H1 (cell line): ENCODE measurements at regions not wholly inside any gene's neighbourhood (a gene's known extent, or its start where the extent isn't known, plus 50 kb on each side); places are given as distances from the start of the nearest gene placed in this dataset.

Source experiments
- CTCF ChIA-PET: fragments of 300-600 bp; sonication (Branson Sonifier 250); formaldehyde crosslinking; loops from one replicate; lab custom pipeline; 2021; ENCODE audit not compliant: partially characterized antibody; lab: Charles Lee
- POLR2A ChIA-PET: fragments of 300-600 bp; sonication (Branson Sonifier 250); formaldehyde crosslinking; loops from one replicate; lab custom pipeline; 2021; ENCODE audit warnings: inconsistent platforms; ENCODE audit not compliant: partially characterized antibody; lab: Charles Lee
- DNase-seq, 2 experiments: peaks; one replicate each; pipeline versions ENCODE4 v3.0.0 to v3.0.0-alpha.2; 2010 to 2022; ENCODE audit warnings: low spot score in 2 of 2, low read depth in 1 of 2, mixed read lengths in 1 of 2
- FAIRE-seq: peaks from 2 replicates; lab custom pipeline; 2011; peaks lifted over from hg19 to GRCh38; lab: Jason Lieb, UNC
- H2AFZ ChIP-seq: 2 replicates; pipeline ENCODE4 v1.8.1; 2012; ENCODE audit warnings: low read length, inconsistent platforms
- H2AK5ac ChIP-seq: 2 replicates; pipeline ENCODE4 v1.6.1; 2013; ENCODE audit warnings: low read depth, low read length
- H2BK120ac ChIP-seq: replicated peaks from 2 replicates; pipeline ENCODE3; 2013; ENCODE audit warnings: low read depth, low read length, inconsistent platforms
- H2BK12ac ChIP-seq: 2 replicates; pipeline ENCODE4 v1.6.1; 2013; ENCODE audit warnings: low read depth, low read length
- H2BK15ac ChIP-seq: 2 replicates; pipeline ENCODE4 v1.6.1; 2013; ENCODE audit warnings: low read length
- H2BK20ac ChIP-seq: 2 replicates; pipeline ENCODE4 v1.6.1; 2013; ENCODE audit warnings: low read length
- H2BK5ac ChIP-seq: 2 replicates; pipeline ENCODE4 v1.6.1; 2013; ENCODE audit warnings: low read depth, low read length
- H3K14ac ChIP-seq: 2 replicates; pipeline ENCODE4 v1.6.1; 2013; ENCODE audit warnings: inconsistent platforms; ENCODE audit not compliant: insufficient read length
- H3K18ac ChIP-seq: 2 replicates; pipeline ENCODE4 v1.6.1; 2013; ENCODE audit warnings: low read length; ENCODE audit errors: extremely low read depth
- H3K23ac ChIP-seq: 2 replicates; pipeline ENCODE4 v1.6.1; 2013; ENCODE audit warnings: inconsistent platforms; ENCODE audit not compliant: insufficient read length
- H3K23me2 ChIP-seq: 2 replicates; pipeline ENCODE4 v1.6.1; 2013; ENCODE audit warnings: low read depth, low read length
- H3K27ac ChIP-seq: 2 replicates; pipeline ENCODE4 v1.6.1; 2011; ENCODE audit warnings: low read depth, low read length, inconsistent platforms
- H3K27me3 ChIP-seq, 4 experiments: replicated peaks in 1 of 4; 1 replicate in 1 of 4; 2 replicates in 3 of 4; pipeline versions ENCODE4 v1.6.1 to v1.8.1; 2011 to 2013; ENCODE audit warnings: low read length in 3 of 4, mild to moderate bottlenecking in 3 of 4, inconsistent platforms in 2 of 4, mixed read lengths in 2 of 4, moderate library complexity in 1 of 4; ENCODE audit not compliant: control insufficient read depth in 3 of 4, insufficient read depth in 3 of 4; ENCODE audit errors: extremely low read depth in 1 of 4
- H3K36me3 ChIP-seq, 4 experiments: 2 replicates each; pipeline versions ENCODE4 v1.6.1 to v1.8.1; 2011 to 2013; ENCODE audit warnings: mild to moderate bottlenecking in 4 of 4, low read length in 3 of 4, moderate library complexity in 2 of 4, control low read depth in 1 of 4, inconsistent platforms in 1 of 4; ENCODE audit not compliant: insufficient read depth in 4 of 4, control insufficient read depth in 2 of 4
- H3K4ac ChIP-seq: replicated peaks from 2 replicates; pipeline ENCODE3; 2013; ENCODE audit warnings: low read length, low read depth, mixed read lengths, inconsistent platforms; ENCODE audit not compliant: insufficient read length
- H3K4me1 ChIP-seq, 4 experiments: replicated peaks in 1 of 4; 1 replicate in 1 of 4; 2 replicates in 3 of 4; pipeline versions ENCODE4 v1.6.1 to v1.8.1; 2011 to 2013; ENCODE audit warnings: low read length in 3 of 4, inconsistent platforms in 2 of 4, mixed read lengths in 1 of 4; ENCODE audit not compliant: insufficient read depth in 4 of 4, control insufficient read depth in 3 of 4
- H3K4me2 ChIP-seq, 2 experiments: 2 replicates each; pipeline versions ENCODE4 v1.6.1 to v1.8.1; 2011 to 2013; ENCODE audit warnings: low read depth in 2 of 2, low read length in 2 of 2, control low read depth in 1 of 2, inconsistent platforms in 1 of 2, mild to moderate bottlenecking in 1 of 2; ENCODE audit not compliant: insufficient read depth in 1 of 2
- H3K4me3 ChIP-seq, 4 experiments: fragments of 200-600, 300-600 bp in 1 of 4; sonication (generic), shearing (Covaris generic), sonication (Bioruptor Twin) in 1 of 4; 2 replicates each; pipeline versions ENCODE4 v1.5.1 to v1.8.1; 2011 to 2016; ENCODE audit warnings: low read length in 4 of 4, low read depth in 3 of 4, control low read depth in 2 of 4, inconsistent platforms in 2 of 4, mild to moderate bottlenecking in 2 of 4, mixed read lengths in 1 of 4, moderate library complexity in 1 of 4; ENCODE audit not compliant: insufficient read depth in 2 of 4; ENCODE audit errors: extremely low read depth in 1 of 4
- H3K56ac ChIP-seq: replicated peaks from 2 replicates; pipeline ENCODE3; 2013; ENCODE audit warnings: low read depth, mild to moderate bottlenecking, mixed read lengths, low read length, inconsistent platforms; ENCODE audit not compliant: insufficient read length
- H3K79me1 ChIP-seq: 2 replicates; pipeline ENCODE4 v1.6.1; 2013; ENCODE audit warnings: low read depth, low read length, control low read depth
- H3K79me2 ChIP-seq, 2 experiments: 2 replicates each; pipeline versions ENCODE4 v1.6.1 to v1.8.1; 2012 to 2013; ENCODE audit warnings: low read length in 2 of 2, mild to moderate bottlenecking in 2 of 2, inconsistent platforms in 1 of 2; ENCODE audit not compliant: insufficient read depth in 2 of 2, control insufficient read depth in 1 of 2
- H3K9ac ChIP-seq, 4 experiments: replicated peaks in 1 of 4; 1 replicate in 1 of 4; 2 replicates in 3 of 4; pipeline versions ENCODE4 v1.6.1 to v1.8.1; 2011 to 2013; ENCODE audit warnings: low read depth in 3 of 4, low read length in 3 of 4, control low read depth in 2 of 4, mild to moderate bottlenecking in 2 of 4, moderate library complexity in 2 of 4, inconsistent platforms in 1 of 4; ENCODE audit errors: extremely low read depth in 1 of 4
- H3K9me3 ChIP-seq, 2 experiments: 2 replicates each; pipeline versions ENCODE4 v1.6.1 to v1.8.1; 2012 to 2013; ENCODE audit warnings: mild to moderate bottlenecking in 2 of 2, moderate library complexity in 2 of 2, control low read depth in 1 of 2, inconsistent platforms in 1 of 2, low read depth in 1 of 2, low read length in 1 of 2, mixed read lengths in 1 of 2; ENCODE audit not compliant: insufficient read depth in 2 of 2
- H4K20me1 ChIP-seq, 2 experiments: replicated peaks in 1 of 2; 2 replicates each; pipeline versions ENCODE3 to v1.8.1; 2011 to 2013; ENCODE audit warnings: inconsistent platforms in 2 of 2, low read length in 2 of 2, mild to moderate bottlenecking in 1 of 2; ENCODE audit not compliant: insufficient read depth in 2 of 2, control insufficient read depth in 1 of 2
- H4K5ac ChIP-seq: 2 replicates; pipeline ENCODE4 v1.6.1; 2013; ENCODE audit warnings: low read length, low read depth, mixed read lengths, inconsistent platforms; ENCODE audit not compliant: insufficient read length
- H4K8ac ChIP-seq: 2 replicates; pipeline ENCODE4 v1.8.0; 2013; ENCODE audit warnings: mild to moderate bottlenecking, moderate library complexity, low read length, inconsistent platforms; ENCODE audit not compliant: insufficient read depth; ENCODE audit errors: extremely low read depth
- H4K91ac ChIP-seq: replicated peaks from 2 replicates; pipeline ENCODE3; 2013; ENCODE audit warnings: low read length, mixed read lengths, inconsistent platforms; ENCODE audit not compliant: insufficient read length
- ASH2L ChIP-seq: fragments of 200-600, 300-600 bp; sonication (generic); IDR thresholded peaks from one replicate; pipeline ENCODE4 v1.7.1; 2017; ENCODE audit warnings: low read length
- CREB1 ChIP-seq: IDR thresholded peaks from 2 replicates; pipeline ENCODE4 v1.6.1; 2012; ENCODE audit warnings: inconsistent platforms
- CTBP2 ChIP-seq: IDR thresholded peaks from 2 replicates; pipeline ENCODE4 v1.7.0; 2011; ENCODE audit warnings: borderline replicate concordance, mild to moderate bottlenecking, moderate library complexity, mixed read lengths, low read length; ENCODE audit not compliant: insufficient read depth, insufficient read length
- HDAC2 ChIP-seq, 2 experiments: fragments of 300-600 bp in 1 of 2; sonication (generic) in 1 of 2; IDR thresholded peaks; 2 replicates each; pipeline ENCODE4 v1.6.1; 2011 to 2012; ENCODE audit warnings: low read depth in 2 of 2, low read length in 2 of 2, mild to moderate bottlenecking in 2 of 2, moderate library complexity in 2 of 2, borderline replicate concordance in 1 of 2, inconsistent platforms in 1 of 2
- KDM1A ChIP-seq: fragments of 200-600, 300-600 bp; sonication (generic); IDR thresholded peaks from 2 replicates; pipeline ENCODE4 v1.7.1; 2016; ENCODE audit warnings: mild to moderate bottlenecking, low read length, borderline replicate concordance
- KDM5A ChIP-seq: fragments of 200-600 bp; IDR thresholded peaks from 2 replicates; pipeline ENCODE4 v1.7.1; 2012; ENCODE audit warnings: mild to moderate bottlenecking, low read length, inconsistent platforms, mixed read lengths
- NRF1 ChIP-seq: IDR thresholded peaks from 2 replicates; pipeline ENCODE4 v1.6.1; 2011; ENCODE audit warnings: mild to moderate bottlenecking, low read depth, low read length, improper control_type of control experiment
- RNF2 ChIP-seq: fragments of 200-900, 300-1000 bp; sonication (generic); IDR thresholded peaks from 2 replicates; pipeline ENCODE4 v1.7.1; 2016; ENCODE audit warnings: borderline replicate concordance, low read depth, mild to moderate bottlenecking, antibody characterized with exemption, low read length; ENCODE audit not compliant: poor library complexity, severe bottlenecking; ENCODE audit errors: missing control alignments
- RXRA ChIP-seq: IDR thresholded peaks from 2 replicates; pipeline ENCODE4 v1.6.1; 2011; ENCODE audit warnings: low read depth, mild to moderate bottlenecking, low read length, moderate library complexity; ENCODE audit not compliant: insufficient read depth
- SIRT6 ChIP-seq: IDR thresholded peaks from one replicate; pipeline ENCODE4 v1.7.1; 2012; ENCODE audit warnings: low read length, inconsistent platforms
- SP2 ChIP-seq: IDR thresholded peaks from 2 replicates; pipeline ENCODE4 v1.6.1; 2012; ENCODE audit warnings: mild to moderate bottlenecking, low read length, inconsistent platforms
- SRF ChIP-seq: IDR thresholded peaks from 2 replicates; pipeline ENCODE4 v1.6.1; 2011; ENCODE audit warnings: mild to moderate bottlenecking, low read depth, low read length, moderate library complexity
- TAF1 ChIP-seq: IDR thresholded peaks from 2 replicates; pipeline ENCODE4 v1.6.1; 2011; ENCODE audit warnings: mild to moderate bottlenecking, low read depth, low read length
- TCF12 ChIP-seq: IDR thresholded peaks from 2 replicates; pipeline ENCODE4 v1.6.1; 2011; ENCODE audit warnings: low read depth, mild to moderate bottlenecking, low read length
- ZNF274 ChIP-seq: IDR thresholded peaks from 2 replicates; pipeline ENCODE4 v1.7.0; 2012; ENCODE audit warnings: low read length, borderline replicate concordance; ENCODE audit errors: extremely low read depth
- WGBS, 2 experiments: shearing (Covaris generic) in 1 of 2; methylation state at CpG; one replicate each; pipeline versions ENCODE4 v1.1.6 to v1.1.7; 2013 to 2015; ENCODE audit warnings: low lambda C conversion rate in 2 of 2, mixed read lengths in 2 of 2, inconsistent platforms in 1 of 2, low coverage in 1 of 2, missing lambda C conversion rate in 1 of 2; ENCODE audit not compliant: insufficient replicate concordance in 2 of 2, insufficient coverage in 1 of 2, insufficient read length in 1 of 2; ENCODE audit errors: extremely low coverage in 1 of 2, missing lambda C conversion rate in 1 of 2; 5-methylcytosine and 5-hydroxymethylcytosine counted together

- Histone ChIP-seq H3K4me2 (no peak overlapping the region), H4K91ac (no peak overlapping the region), H2BK12ac (no peak overlapping the region), H2AK5ac (no peak overlapping the region), H4K5ac (no peak overlapping the region), H4K20me1 (no peaks in the 10 kb centered on the region), H3K4me1 (no peaks in the 10 kb centered on the region; a peak in 1 of 7 replicates), H3K18ac (no peak overlapping the region), H3K36me3 (no peaks in the 10 kb centered on the region), H3K27me3 (no peaks in the 10 kb centered on the region), H2AFZ (no peak overlapping the region), H3K14ac (no peak overlapping the region), H2BK20ac (no peak overlapping the region), H2BK5ac (no peak overlapping the region), H3K79me1 (no peaks in the 10 kb centered on the region), H3K9ac (no peak overlapping the region), H3K79me2 (no peaks in the 10 kb centered on the region), H3K23ac (no peak overlapping the region), H3K4ac (no peak overlapping the region), H3K9me3 (no peaks in the 10 kb centered on the region), H3K23me2 (no peaks in the 10 kb centered on the region; the same call in 1 of the 2 replicates), H3K4me3 (no peak overlapping the region), H3K27ac (no peak overlapping the region), H4K8ac (peak overlapping the region; percentile 79; the same call in 1 of the 2 replicates), H3K56ac (no peak overlapping the region), H2BK15ac (no peak overlapping the region), H2BK120ac (no peak overlapping the region)
- CTCF ChIA-PET: no interaction called here
- WGBS, 2 experiments: 90% methylated on average over 23 of the region's 24 CpGs; no CpG with 5 or more reads in 1 of the 2 experiments
- FAIRE-seq (no peak), DNase-seq (no peak)
- POLR2A ChIA-PET: no interaction called here
- TF ChIP-seq CTBP2: no peak
- TF ChIP-seq SP2: no peak
- TF ChIP-seq HDAC2 (IDR thresholded peaks at IDR 0.05; ENCODE audit: borderline replicate concordance in 1 of 2, low read depth in 2 of 2, low read length in 2 of 2): no peak
- no peak for TF ChIP-seq TAF1
- no peak for TF ChIP-seq SRF
- TF ChIP-seq TCF12: no peak
- TF ChIP-seq ZNF274: no peak
- TF ChIP-seq RNF2: no peak
- no peak for TF ChIP-seq SIRT6
- TF ChIP-seq NRF1: no peak
- no peak for TF ChIP-seq KDM5A
- TF ChIP-seq KDM1A: no peak
- TF ChIP-seq CREB1: no peak
- TF ChIP-seq RXRA: no peak
- no peak for TF ChIP-seq ASH2L
These were observed 454.7 kb downstream of the CDH8 start for GRCh38 chr16:61581417-61582046.
